ENCODE measurements at regions not wholly inside any gene's neighbourhood (a gene's known extent, or its start where the extent isn't known, plus 50 kb on each side); places are given as distances from the start of the nearest gene placed in this dataset.

DNA sequence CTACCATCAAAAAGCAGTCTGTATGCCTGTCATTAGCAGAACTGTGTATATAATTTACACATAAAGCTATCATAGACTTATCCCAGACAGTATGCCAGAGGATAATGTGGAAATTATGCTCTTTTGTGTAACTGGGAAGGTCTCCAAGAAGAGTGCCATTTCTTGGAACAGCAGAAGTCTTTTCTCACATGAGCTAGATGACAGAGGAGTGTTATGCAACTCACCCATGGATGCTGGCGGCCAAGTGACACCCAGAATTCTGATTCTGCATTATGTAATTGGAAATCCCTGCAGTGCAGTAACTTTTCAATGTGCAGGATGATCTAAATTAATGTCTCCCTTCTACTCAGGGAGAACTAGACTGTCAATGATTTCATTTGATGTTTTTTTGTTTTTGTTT, 160.0 kb downstream of the UBE2E3 start:
- TF ChIP-seq CTCF (IDR thresholded peaks at IDR 0.05), result no peak
- no peak for TF ChIP-seq POLR2AphosphoS5 (IDR thresholded peaks at IDR 0.05)
- no peak for TF ChIP-seq POLR2A (IDR thresholded peaks at IDR 0.05)
- no peak for TF ChIP-seq EP300 (IDR thresholded peaks at IDR 0.05)

Measured in stomach (tissue), 4 donors.